ENCODE measurements at regions not wholly inside any gene's neighbourhood (a gene's known extent, or its start where the extent isn't known, plus 50 kb on each side); places are given as distances from the start of the nearest gene placed in this dataset.

DNA sequence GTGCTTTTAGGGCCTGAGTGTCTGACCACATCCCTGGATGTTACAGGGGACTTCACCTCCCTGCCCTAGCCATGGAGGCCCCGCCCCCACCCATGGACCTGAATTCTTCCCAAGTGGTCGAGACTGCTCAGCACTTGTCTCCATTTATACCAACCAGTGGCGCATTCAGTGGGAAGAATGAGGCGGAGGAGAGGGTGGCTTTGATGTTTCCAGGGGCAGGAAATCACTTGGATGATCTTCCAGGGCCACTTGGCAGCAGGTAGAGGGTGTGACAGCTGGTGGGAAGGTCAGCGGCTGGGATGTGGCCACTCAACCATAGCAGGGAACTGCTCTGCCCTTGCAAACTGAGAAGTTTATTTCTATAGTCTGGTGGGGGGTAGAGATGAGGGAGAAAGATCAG is 155.1 kb upstream of the BLID start:
- TF ChIP-seq, protein P1, sequence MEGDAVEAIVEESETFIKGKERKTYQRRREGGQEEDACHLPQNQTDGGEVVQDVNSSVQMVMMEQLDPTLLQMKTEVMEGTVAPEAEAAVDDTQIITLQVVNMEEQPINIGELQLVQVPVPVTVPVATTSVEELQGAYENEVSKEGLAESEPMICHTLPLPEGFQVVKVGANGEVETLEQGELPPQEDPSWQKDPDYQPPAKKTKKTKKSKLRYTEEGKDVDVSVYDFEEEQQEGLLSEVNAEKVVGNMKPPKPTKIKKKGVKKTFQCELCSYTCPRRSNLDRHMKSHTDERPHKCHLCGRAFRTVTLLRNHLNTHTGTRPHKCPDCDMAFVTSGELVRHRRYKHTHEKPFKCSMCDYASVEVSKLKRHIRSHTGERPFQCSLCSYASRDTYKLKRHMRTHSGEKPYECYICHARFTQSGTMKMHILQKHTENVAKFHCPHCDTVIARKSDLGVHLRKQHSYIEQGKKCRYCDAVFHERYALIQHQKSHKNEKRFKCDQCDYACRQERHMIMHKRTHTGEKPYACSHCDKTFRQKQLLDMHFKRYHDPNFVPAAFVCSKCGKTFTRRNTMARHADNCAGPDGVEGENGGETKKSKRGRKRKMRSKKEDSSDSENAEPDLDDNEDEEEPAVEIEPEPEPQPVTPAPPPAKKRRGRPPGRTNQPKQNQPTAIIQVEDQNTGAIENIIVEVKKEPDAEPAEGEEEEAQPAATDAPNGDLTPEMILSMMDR (IDR thresholded peaks at IDR 0.05): no peak
- TF ChIP-seq POLR2A (IDR thresholded peaks at IDR 0.05): no peak

Data from body of pancreas (tissue), 4 donors.